ENCODE measurements at regions not wholly inside any gene's neighbourhood (a gene's known extent, or its start where the extent isn't known, plus 50 kb on each side); places are given as distances from the start of the nearest gene placed in this dataset.

DNA sequence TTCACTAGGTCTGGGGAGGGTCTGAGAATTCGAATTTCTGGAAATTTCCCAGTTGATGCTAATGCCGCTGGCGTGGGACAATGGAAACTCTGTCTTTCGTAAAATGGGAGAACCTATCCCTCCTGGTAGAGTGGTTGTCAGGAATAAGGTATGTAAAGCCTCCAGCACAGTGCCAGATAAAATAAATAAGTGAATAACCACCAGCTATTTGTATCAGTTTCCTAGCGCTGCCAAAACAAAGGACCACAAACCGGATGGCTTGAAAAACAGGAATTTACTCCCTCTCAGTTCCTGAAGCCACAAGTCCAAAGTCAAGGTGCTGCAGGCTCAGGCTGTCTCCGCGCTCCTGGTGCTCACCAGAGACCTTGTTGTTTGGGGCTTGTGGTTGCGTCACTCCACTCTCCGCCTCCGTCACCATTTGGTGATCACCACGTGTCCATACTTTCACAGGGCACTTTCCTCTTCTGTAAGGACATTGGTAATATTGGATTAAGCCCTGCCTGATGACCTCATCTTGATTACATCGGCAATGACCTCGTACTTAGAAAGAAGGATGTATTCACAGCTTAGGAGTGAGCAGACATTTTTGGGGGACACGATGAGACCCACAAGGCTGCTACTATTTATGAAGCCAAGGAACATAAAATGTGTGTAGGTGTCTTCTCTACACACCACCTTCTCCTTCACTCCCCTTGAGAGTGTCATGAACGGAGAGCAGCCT, 428.5 kb downstream of the IRS2 start:
- Histone ChIP-seq H3K4me1 (ENCODE audit: control insufficient read depth, insufficient read depth, low read length, poor library complexity, severe bottlenecking) (no peaks in the 10 kb centered on the region), H3K36me3 (ENCODE audit: control insufficient read depth, insufficient read depth, low read length) (no peaks in the 10 kb centered on the region), H3K9me3 (ENCODE audit: control insufficient read depth, low read length) (no peaks in the 10 kb centered on the region), H3K27ac (ENCODE audit: insufficient read depth, low read length, poor library complexity, severe bottlenecking) (no peak overlapping the region), H3K27me3 (replicated peaks; ENCODE audit: control insufficient read depth, insufficient read depth, low read length, poor library complexity, severe bottlenecking) (no peaks in the 10 kb centered on the region), H3K4me3 (ENCODE audit: insufficient read depth, low read depth, low read length, poor library complexity, severe bottlenecking) (no peak overlapping the region)
- no peak for DNase-seq

DNA sequence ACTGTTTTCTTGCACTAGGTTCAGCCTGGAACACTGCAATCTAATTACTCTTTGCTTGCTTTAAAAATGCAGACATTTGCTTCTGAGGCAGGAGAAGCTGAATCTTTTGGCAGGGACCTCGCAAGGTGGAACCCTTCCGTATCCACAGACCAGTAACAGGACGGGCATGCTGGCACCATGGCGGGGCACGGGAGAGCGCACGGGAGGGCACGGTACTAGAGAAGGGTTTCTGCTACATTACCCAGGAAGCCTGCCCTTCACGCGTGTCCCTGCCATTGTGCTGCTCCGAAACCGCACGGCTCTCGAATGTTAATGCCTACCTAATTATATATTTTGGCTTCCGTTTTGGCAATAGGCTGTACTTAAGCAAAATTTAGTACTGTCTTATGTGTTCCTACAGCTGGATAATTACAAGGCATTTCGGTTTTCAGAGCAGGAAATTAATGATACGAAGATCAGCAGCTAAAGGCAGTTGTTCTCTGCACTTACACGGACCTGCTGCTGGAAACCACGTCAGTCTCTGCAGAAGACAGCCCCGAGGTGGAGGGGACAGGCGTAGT, 430.4 kb downstream of the IRS2 start:
- H3K4me1 ChIP-seq (ENCODE audit: control insufficient read depth, insufficient read depth, low read length, poor library complexity, severe bottlenecking): no peaks in the 10 kb centered on the region
- no peak for DNase-seq
- no peaks in the 10 kb centered on the region for H3K9me3 ChIP-seq (ENCODE audit: control insufficient read depth, low read length)
- H3K4me3 ChIP-seq (ENCODE audit: insufficient read depth, low read depth, low read length, poor library complexity, severe bottlenecking): no peak overlapping the region
- H3K27me3 ChIP-seq (replicated peaks; ENCODE audit: control insufficient read depth, insufficient read depth, low read length, poor library complexity, severe bottlenecking): no peaks in the 10 kb centered on the region
- H3K27ac ChIP-seq (ENCODE audit: insufficient read depth, low read length, poor library complexity, severe bottlenecking): no peak overlapping the region
- no peaks in the 10 kb centered on the region for H3K36me3 ChIP-seq (ENCODE audit: control insufficient read depth, insufficient read depth, low read length)

DNA sequence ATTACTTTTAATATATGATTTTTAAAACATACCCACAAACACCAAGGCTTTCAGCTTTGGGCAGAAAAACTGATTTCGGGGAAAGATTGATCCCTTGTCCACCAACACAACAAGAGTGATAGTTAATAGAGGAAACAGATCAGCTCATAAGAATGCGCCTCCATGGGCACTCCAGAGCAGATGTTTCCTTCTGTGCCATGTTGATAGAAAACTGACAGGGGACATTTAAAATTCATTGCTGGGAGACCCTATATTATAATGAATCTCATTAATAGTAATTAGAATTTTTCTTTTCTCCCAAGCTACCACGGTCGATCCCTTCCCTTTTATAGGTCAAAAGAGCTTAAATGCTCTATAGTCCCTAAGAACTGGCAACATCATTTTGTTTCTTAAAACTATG, 431.2 kb downstream of the IRS2 start:
- no peaks in the 10 kb centered on the region for H3K4me1 ChIP-seq (ENCODE audit: control insufficient read depth, insufficient read depth, low read length, poor library complexity, severe bottlenecking)
- no peaks in the 10 kb centered on the region for H3K36me3 ChIP-seq (ENCODE audit: control insufficient read depth, insufficient read depth, low read length)
- DNase-seq: no peak
- H3K27me3 ChIP-seq (replicated peaks; ENCODE audit: control insufficient read depth, insufficient read depth, low read length, poor library complexity, severe bottlenecking): no peaks in the 10 kb centered on the region
- H3K4me3 ChIP-seq (ENCODE audit: insufficient read depth, low read depth, low read length, poor library complexity, severe bottlenecking): no peak overlapping the region
- H3K27ac ChIP-seq (ENCODE audit: insufficient read depth, low read length, poor library complexity, severe bottlenecking): no peak overlapping the region
- H3K9me3 ChIP-seq (ENCODE audit: control insufficient read depth, low read length): no peaks in the 10 kb centered on the region

DNA sequence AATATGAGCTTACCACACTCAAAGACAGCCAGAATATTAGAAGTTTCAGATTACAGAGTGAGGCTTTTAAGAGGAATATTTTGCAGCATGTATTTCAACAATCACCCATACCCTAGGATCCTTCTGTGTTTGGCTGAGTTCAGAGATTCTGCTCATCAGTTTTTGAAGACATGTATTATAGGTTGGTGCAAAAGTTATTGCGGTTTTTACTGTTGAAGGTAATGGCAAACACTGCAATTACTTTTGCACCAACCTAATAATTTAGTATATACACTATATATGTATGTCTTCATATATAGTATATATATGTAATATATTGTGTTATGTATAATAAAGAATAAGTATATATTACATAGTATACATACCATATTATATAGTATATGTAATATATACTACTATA, 435.1 kb downstream of the IRS2 start:
- H3K4me3 ChIP-seq (ENCODE audit: insufficient read depth, low read depth, low read length, poor library complexity, severe bottlenecking): no peak overlapping the region
- H3K27me3 ChIP-seq (replicated peaks; ENCODE audit: control insufficient read depth, insufficient read depth, low read length, poor library complexity, severe bottlenecking): no peaks in the 10 kb centered on the region
- no peaks in the 10 kb centered on the region for H3K36me3 ChIP-seq (ENCODE audit: control insufficient read depth, insufficient read depth, low read length)
- H3K9me3 ChIP-seq (ENCODE audit: control insufficient read depth, low read length): no peaks in the 10 kb centered on the region
- DNase-seq: no peak
- no peaks in the 10 kb centered on the region for H3K4me1 ChIP-seq (ENCODE audit: control insufficient read depth, insufficient read depth, low read length, poor library complexity, severe bottlenecking)
- H3K27ac ChIP-seq (ENCODE audit: insufficient read depth, low read length, poor library complexity, severe bottlenecking): no peak overlapping the region

DNA sequence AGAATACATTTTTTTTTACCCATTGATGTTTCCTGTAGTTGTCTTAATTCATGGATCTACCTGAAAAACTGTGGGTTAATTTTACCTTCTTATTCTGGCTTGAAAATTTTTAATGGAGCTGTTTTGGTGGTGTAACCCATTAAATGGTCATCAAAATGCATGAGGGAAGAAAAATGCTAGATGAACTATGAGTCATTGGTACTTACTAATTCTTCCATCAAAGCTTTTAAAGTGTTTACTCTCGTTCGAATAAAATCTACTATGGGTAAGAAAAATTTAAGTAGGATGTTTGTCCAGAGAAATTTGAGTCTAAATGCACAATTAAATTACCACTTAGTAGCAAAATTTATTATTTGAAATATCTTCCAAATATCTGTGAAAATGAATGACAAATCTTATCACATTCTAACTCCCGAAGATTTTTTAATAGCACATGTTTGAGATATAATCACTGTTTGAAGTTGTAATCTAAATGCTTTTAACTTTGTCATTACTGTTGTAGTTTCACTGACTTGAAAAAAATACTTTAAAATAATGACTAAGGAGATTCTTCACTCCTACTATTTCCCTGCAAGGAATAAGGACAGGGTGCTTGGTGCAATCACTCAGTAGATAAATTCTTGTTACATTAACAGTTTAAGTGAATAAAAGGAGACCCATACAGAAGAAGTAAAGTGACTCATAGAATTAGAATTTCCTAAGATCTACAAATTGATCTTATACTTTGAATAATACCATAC, 437.7 kb downstream of the IRS2 start:
- Histone ChIP-seq H3K4me1 (ENCODE audit: control insufficient read depth, insufficient read depth, low read length, poor library complexity, severe bottlenecking) (no peaks in the 10 kb centered on the region), H3K4me3 (ENCODE audit: insufficient read depth, low read depth, low read length, poor library complexity, severe bottlenecking) (no peak overlapping the region), H3K27ac (ENCODE audit: insufficient read depth, low read length, poor library complexity, severe bottlenecking) (no peak overlapping the region), H3K27me3 (replicated peaks; ENCODE audit: control insufficient read depth, insufficient read depth, low read length, poor library complexity, severe bottlenecking) (no peaks in the 10 kb centered on the region), H3K9me3 (ENCODE audit: control insufficient read depth, low read length) (no peaks in the 10 kb centered on the region), H3K36me3 (ENCODE audit: control insufficient read depth, insufficient read depth, low read length) (no peaks in the 10 kb centered on the region)
- DNase-seq: no peak

DNA sequence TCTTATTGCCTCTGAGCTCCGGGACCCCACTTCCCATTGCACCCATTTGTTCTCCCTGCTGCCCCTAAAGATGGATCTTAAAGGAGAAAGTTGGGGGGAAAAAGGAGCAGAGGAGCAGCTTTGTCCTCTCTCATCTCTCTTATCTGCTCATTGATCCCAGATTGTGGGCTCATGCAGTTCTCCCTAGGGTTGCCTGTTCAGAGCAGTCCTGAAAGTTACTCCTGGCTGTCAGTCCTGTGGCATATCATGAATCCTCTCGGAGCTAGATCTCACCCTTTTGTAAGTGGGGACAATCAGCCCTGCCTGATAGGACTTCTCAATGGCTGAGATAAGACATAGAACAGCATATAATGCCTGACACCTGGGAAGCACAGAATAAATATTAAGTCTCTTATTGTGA, 440.3 kb downstream of the IRS2 start:
- Histone ChIP-seq H3K27ac (ENCODE audit: insufficient read depth, low read length, poor library complexity, severe bottlenecking) (no peak overlapping the region), H3K4me1 (ENCODE audit: control insufficient read depth, insufficient read depth, low read length, poor library complexity, severe bottlenecking) (no peaks in the 10 kb centered on the region), H3K9me3 (ENCODE audit: control insufficient read depth, low read length) (no peaks in the 10 kb centered on the region), H3K36me3 (ENCODE audit: control insufficient read depth, insufficient read depth, low read length) (no peaks in the 10 kb centered on the region), H3K27me3 (replicated peaks; ENCODE audit: control insufficient read depth, insufficient read depth, low read length, poor library complexity, severe bottlenecking) (no peaks in the 10 kb centered on the region), H3K4me3 (ENCODE audit: insufficient read depth, low read depth, low read length, poor library complexity, severe bottlenecking) (no peak overlapping the region)
- DNase-seq: no peak

DNA sequence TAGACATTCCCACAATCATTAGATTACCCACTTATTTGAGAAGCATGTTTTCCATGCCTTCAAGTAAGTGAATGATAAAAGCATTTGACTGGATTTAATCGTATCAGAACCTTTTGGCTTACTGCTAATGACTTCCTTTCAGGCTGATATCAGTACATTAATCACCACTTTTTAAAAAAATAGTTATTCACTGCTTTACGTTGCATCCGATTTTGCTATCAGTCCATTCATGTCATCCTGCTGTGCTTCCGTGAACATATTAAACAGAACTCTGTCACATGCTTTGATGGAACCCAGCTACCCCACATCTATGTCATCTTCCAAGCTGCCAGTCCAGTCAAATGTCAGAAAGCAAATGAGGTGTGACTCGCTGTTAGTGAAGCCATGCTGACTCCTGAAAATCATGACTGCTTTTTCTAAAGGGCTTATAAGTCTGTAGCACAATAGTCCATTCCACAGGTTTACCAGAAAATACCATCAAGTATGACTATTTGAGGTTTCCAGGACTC, 440.9 kb downstream of the IRS2 start:
- Histone ChIP-seq H3K36me3 (ENCODE audit: control insufficient read depth, insufficient read depth, low read length) (no peaks in the 10 kb centered on the region), H3K9me3 (ENCODE audit: control insufficient read depth, low read length) (no peaks in the 10 kb centered on the region), H3K4me1 (ENCODE audit: control insufficient read depth, insufficient read depth, low read length, poor library complexity, severe bottlenecking) (no peaks in the 10 kb centered on the region), H3K27me3 (replicated peaks; ENCODE audit: control insufficient read depth, insufficient read depth, low read length, poor library complexity, severe bottlenecking) (no peaks in the 10 kb centered on the region), H3K27ac (ENCODE audit: insufficient read depth, low read length, poor library complexity, severe bottlenecking) (no peak overlapping the region), H3K4me3 (ENCODE audit: insufficient read depth, low read depth, low read length, poor library complexity, severe bottlenecking) (no peak overlapping the region)
- DNase-seq: no peak

DNA sequence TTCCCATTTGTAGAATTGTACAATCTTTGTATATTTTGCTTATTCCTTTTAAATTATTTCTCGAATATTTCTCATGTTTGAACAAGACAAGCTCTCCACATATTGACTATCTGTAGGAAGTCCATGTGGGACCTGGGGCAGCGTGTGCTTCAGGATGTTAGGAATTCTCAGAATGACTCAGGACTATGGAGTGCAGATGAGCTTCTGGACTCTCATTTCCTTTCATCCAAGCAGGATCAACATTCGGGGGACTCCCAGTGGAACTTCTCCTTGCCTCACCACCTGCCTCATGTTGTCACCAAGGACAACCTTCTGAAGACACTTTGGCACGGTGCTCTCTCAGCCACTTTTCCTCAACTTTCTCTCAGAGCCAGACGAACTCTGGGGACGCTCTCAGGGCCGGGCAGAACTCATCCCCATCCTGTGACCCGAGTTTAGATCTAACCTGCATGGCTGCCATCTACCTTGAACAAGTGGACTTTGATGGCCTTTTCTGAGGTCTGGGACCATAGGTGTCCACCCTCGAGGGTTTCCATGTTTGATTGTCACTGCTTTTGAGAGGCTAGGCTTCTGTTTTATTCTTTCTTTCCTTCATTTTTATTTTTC, 441.7 kb downstream of the IRS2 start:
- Histone ChIP-seq H3K4me3 (ENCODE audit: insufficient read depth, low read depth, low read length, poor library complexity, severe bottlenecking) (no peak overlapping the region), H3K9me3 (ENCODE audit: control insufficient read depth, low read length) (no peaks in the 10 kb centered on the region), H3K27ac (ENCODE audit: insufficient read depth, low read length, poor library complexity, severe bottlenecking) (no peak overlapping the region), H3K27me3 (replicated peaks; ENCODE audit: control insufficient read depth, insufficient read depth, low read length, poor library complexity, severe bottlenecking) (no peaks in the 10 kb centered on the region), H3K4me1 (ENCODE audit: control insufficient read depth, insufficient read depth, low read length, poor library complexity, severe bottlenecking) (no peaks in the 10 kb centered on the region), H3K36me3 (ENCODE audit: control insufficient read depth, insufficient read depth, low read length) (no peaks in the 10 kb centered on the region)
- no peak for DNase-seq

DNA sequence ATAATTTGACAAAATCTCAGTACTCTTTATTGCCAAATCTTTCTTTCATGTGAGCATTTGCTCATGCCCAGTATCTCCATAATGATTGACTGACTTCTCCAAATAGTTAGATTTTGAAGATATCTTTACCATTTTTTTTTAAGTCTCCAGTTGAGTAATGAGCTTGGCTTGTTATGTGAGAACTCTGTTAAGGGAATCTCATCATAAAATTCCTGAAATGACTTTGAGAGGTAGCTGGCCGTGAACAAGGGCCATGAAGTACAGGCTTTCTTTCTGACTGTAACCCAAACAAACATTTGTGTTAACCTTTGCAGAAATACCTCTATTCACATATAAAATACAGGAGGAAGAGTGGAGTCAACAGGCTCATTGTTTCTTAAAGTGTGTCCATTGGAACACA, 449.7 kb downstream of the IRS2 start:
- Histone ChIP-seq H3K4me1 (ENCODE audit: control insufficient read depth, insufficient read depth, low read length, poor library complexity, severe bottlenecking) (no peaks in the 10 kb centered on the region), H3K27me3 (replicated peaks; ENCODE audit: control insufficient read depth, insufficient read depth, low read length, poor library complexity, severe bottlenecking) (no peaks in the 10 kb centered on the region), H3K27ac (ENCODE audit: insufficient read depth, low read length, poor library complexity, severe bottlenecking) (no peak overlapping the region), H3K4me3 (ENCODE audit: insufficient read depth, low read depth, low read length, poor library complexity, severe bottlenecking) (no peak overlapping the region), H3K9me3 (ENCODE audit: control insufficient read depth, low read length) (no peaks in the 10 kb centered on the region), H3K36me3 (ENCODE audit: control insufficient read depth, insufficient read depth, low read length) (no peaks in the 10 kb centered on the region)
- DNase-seq: no peak

Measured in effector memory CD4-positive, alpha-beta T cell (primary cell).